ENCODE measurements at regions not wholly inside any gene's neighbourhood (a gene's known extent, or its start where the extent isn't known, plus 50 kb on each side); places are given as distances from the start of the nearest gene placed in this dataset.

DNA sequence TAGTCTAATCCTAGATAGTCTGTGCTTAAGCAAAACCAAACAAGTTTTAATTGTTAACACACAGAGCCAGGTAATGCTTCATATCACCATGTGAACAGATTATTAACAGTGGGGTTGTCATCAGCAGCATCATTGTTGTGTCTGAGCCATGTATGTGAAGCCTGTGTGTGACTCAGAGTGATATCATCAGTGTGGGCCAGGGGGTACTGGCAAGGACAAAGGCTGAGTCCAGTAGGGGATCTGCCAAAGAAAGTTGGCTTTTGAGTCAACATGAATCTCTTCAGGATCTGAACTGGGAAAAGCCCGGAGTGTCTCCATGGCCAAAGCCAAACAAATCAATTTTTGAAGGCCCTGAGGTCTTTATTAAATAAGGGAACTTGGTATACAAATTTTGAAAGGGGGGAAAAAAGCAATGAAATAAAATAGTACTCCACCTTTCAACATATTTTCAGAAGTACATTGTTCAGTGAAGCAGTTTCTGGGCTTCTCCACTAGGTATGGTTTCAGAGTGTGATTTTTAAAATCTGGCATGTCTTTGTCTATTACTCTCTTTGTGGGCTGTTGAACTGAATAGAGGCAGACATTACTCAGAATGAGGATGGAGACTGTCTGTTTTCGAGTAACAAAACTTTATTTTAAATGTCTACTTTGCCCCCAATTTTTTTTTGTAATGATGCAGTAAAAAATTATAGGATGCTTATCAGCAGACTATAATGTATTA is 444.2 kb upstream of the JAG1 start:
- Histone ChIP-seq H3K23ac (ENCODE audit: insufficient read length) (no peak overlapping the region), H3K4me2 (ENCODE audit: insufficient read depth in 1 of 2, low read depth in 2 of 2, low read length in 2 of 2) (no peak overlapping the region), H3K9me3 (ENCODE audit: insufficient read depth in 2 of 2, low read depth in 1 of 2, low read length in 1 of 2) (no peaks in the 10 kb centered on the region), H3K27me3 (replicated peaks in 1 of 4; ENCODE audit: control insufficient read depth in 3 of 4, extremely low read depth in 1 of 4, insufficient read depth in 3 of 4, low read length in 3 of 4) (no peaks in the 10 kb centered on the region), H3K9ac (replicated peaks in 1 of 4; ENCODE audit: extremely low read depth in 1 of 4, low read depth in 3 of 4, low read length in 3 of 4) (no peak overlapping the region), H3K18ac (ENCODE audit: extremely low read depth, low read length) (no peak overlapping the region), H3K4ac (replicated peaks; ENCODE audit: insufficient read length, low read depth, low read length) (no peak overlapping the region), H2BK15ac (ENCODE audit: low read length) (no peak overlapping the region), H3K4me3 (ENCODE audit: extremely low read depth in 1 of 4, insufficient read depth in 2 of 4, low read depth in 3 of 4, low read length in 4 of 4) (no peak overlapping the region), H4K5ac (ENCODE audit: insufficient read length, low read depth, low read length) (no peak overlapping the region), H3K23me2 (ENCODE audit: low read depth, low read length) (no peaks in the 10 kb centered on the region), H3K56ac (replicated peaks; ENCODE audit: insufficient read length, low read depth, low read length) (no peak overlapping the region), H2BK20ac (ENCODE audit: low read length) (no peak overlapping the region), H2AFZ (ENCODE audit: low read length) (no peak overlapping the region), H3K14ac (ENCODE audit: insufficient read length) (no peak overlapping the region), H3K4me1 (replicated peaks in 1 of 4; ENCODE audit: control insufficient read depth in 3 of 4, insufficient read depth in 4 of 4, low read length in 3 of 4) (no peaks in the 10 kb centered on the region), H3K79me1 (ENCODE audit: low read depth, low read length) (no peaks in the 10 kb centered on the region), H2BK120ac (replicated peaks; ENCODE audit: low read depth, low read length) (no peak overlapping the region), H2BK5ac (ENCODE audit: low read depth, low read length) (no peak overlapping the region), H3K27ac (ENCODE audit: low read depth, low read length) (no peak overlapping the region), H4K20me1 (replicated peaks in 1 of 2; ENCODE audit: control insufficient read depth in 1 of 2, insufficient read depth in 2 of 2, low read length in 2 of 2) (no peaks in the 10 kb centered on the region), H2AK5ac (ENCODE audit: low read depth, low read length) (no peak overlapping the region), H2BK12ac (ENCODE audit: low read depth, low read length) (no peak overlapping the region), H3K79me2 (ENCODE audit: control insufficient read depth in 1 of 2, insufficient read depth in 2 of 2, low read length in 2 of 2) (no peaks in the 10 kb centered on the region), H4K8ac (ENCODE audit: extremely low read depth, insufficient read depth, low read length) (no peak overlapping the region), H3K36me3 (ENCODE audit: control insufficient read depth in 2 of 4, insufficient read depth in 4 of 4, low read length in 3 of 4) (no peaks in the 10 kb centered on the region), H4K91ac (replicated peaks; ENCODE audit: insufficient read length, low read length) (no peak overlapping the region)
- ChIA-PET POLR2A (ENCODE audit: partially characterized antibody) (no interaction called here), CTCF (ENCODE audit: partially characterized antibody) (no interaction called here)
- TF ChIP-seq EZH2 (IDR thresholded peaks at IDR 0.05; ENCODE audit: low read depth, low read length, severe bottlenecking): no peak
- TF ChIP-seq POLR2A (IDR thresholded peaks at IDR 0.05; ENCODE audit: control extremely low read depth in 1 of 2, low read depth in 2 of 2, low read length in 2 of 2): no peak
- no peak for TF ChIP-seq EGR1 (IDR thresholded peaks at IDR 0.05; ENCODE audit: borderline replicate concordance, low read depth, low read length)
- no peak for TF ChIP-seq SIX5 (IDR thresholded peaks at IDR 0.05; ENCODE audit: low read depth, low read length)
- TF ChIP-seq TEAD4 (IDR thresholded peaks at IDR 0.05; ENCODE audit: low read depth, low read length): no peak
- TF ChIP-seq SIRT6 (IDR thresholded peaks at IDR 0.05; ENCODE audit: low read length): no peak
- FAIRE-seq (no peak), DNase-seq (ENCODE audit: low read depth in 1 of 2, low spot score in 2 of 2) (no peak)
- 94% methylated on average over 2 of the region's 2 CpGs; no CpG with 5 or more reads in 1 of the 2 experiments for WGBS, 2 experiments (ENCODE audit: extremely low coverage in 1 of 2, insufficient coverage in 1 of 2, insufficient read length in 1 of 2, insufficient replicate concordance in 2 of 2, low coverage in 1 of 2, low lambda C conversion rate in 2 of 2, missing lambda C conversion rate in 1 of 2)

All from H1 (cell line).